ENCODE measurements at regions not wholly inside any gene's neighbourhood (a gene's known extent, or its start where the extent isn't known, plus 50 kb on each side); places are given as distances from the start of the nearest gene placed in this dataset.

DNA sequence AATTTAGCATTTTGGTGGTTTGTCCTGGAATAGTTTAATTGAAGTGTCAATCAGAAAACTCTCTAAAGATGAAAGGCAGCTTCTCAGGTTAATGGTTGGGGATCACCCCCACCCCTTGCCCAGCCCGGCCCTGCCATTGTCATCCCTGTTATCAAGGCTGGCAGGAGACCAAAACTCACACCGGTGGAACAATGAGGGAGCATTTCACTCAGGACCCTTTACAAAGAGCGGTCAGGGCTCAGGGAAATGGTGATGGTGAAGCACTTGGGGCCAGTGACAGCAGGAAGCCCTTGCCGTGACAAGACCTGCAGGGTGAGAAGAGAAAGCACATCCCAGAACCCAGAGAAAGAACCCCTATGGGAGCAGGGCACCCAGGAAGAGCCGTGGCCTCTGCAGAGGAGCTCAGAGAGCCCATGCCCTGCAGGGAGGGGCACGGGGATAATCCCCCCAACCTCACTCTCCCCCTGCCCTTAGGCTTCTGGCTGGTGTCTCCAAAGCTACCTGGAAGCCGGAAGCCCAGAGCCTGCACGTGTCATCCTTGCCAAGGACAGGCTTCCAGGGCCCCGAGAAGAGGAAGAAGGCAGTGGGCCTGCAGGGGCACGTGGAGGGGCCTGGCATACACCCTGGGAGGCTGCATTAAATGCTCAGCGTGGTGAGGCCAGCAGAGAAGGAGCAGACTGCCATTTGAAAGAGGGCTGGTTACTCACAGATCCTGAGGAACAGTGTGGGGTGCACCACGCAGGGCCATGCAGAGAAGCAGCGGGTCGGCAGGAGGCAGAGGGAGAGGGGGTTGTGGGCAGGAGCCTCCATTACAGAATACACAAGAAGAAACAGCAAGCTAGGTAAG is 80.6 kb upstream of the PRR20G start:
- Mint-ChIP-seq H3K9me3 (ENCODE audit: unreplicated experiment) (no peaks in the 10 kb centered on the region), H3K4me1 (ENCODE audit: unreplicated experiment) (no peaks in the 10 kb centered on the region), H3K36me3 (ENCODE audit: unreplicated experiment) (no peaks in the 10 kb centered on the region), H3K27me3 (ENCODE audit: unreplicated experiment) (peaks cover 34% of the 10 kb centered on the region), H3K4me3 (ENCODE audit: unreplicated experiment) (no peak overlapping the region), H3K27ac (ENCODE audit: unreplicated experiment) (no peak overlapping the region)
- TF ChIP-seq, protein P1, sequence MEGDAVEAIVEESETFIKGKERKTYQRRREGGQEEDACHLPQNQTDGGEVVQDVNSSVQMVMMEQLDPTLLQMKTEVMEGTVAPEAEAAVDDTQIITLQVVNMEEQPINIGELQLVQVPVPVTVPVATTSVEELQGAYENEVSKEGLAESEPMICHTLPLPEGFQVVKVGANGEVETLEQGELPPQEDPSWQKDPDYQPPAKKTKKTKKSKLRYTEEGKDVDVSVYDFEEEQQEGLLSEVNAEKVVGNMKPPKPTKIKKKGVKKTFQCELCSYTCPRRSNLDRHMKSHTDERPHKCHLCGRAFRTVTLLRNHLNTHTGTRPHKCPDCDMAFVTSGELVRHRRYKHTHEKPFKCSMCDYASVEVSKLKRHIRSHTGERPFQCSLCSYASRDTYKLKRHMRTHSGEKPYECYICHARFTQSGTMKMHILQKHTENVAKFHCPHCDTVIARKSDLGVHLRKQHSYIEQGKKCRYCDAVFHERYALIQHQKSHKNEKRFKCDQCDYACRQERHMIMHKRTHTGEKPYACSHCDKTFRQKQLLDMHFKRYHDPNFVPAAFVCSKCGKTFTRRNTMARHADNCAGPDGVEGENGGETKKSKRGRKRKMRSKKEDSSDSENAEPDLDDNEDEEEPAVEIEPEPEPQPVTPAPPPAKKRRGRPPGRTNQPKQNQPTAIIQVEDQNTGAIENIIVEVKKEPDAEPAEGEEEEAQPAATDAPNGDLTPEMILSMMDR (IDR thresholded peaks at IDR 0.05) = no peak
- no peak for DNase-seq (ENCODE audit: extremely low spot score, unreplicated experiment)

DNA sequence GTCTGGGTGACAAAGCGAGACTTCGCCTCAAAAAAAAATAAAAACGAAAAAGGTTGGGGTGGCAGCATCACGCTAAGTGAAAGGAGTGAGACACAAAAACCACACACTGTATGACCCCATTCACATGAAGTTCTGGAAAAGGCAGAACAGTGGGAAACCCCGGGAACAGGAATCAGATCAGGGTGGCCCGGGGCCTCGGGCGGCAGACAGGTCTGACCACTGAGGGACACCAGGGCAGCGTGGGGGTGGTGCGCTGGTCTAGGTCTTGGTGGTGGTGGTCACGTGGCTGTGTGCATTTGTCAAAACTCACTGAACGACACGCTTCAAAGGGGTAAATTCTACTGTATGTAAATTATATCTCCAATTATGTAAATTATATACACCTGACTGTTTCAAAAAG is 79.7 kb upstream of the PRR20G start:
- Mint-ChIP-seq H3K4me3 (ENCODE audit: unreplicated experiment) (no peak overlapping the region), H3K27ac (ENCODE audit: unreplicated experiment) (no peak overlapping the region), H3K9me3 (ENCODE audit: unreplicated experiment) (no peaks in the 10 kb centered on the region), H3K36me3 (ENCODE audit: unreplicated experiment) (no peaks in the 10 kb centered on the region), H3K4me1 (ENCODE audit: unreplicated experiment) (no peaks in the 10 kb centered on the region), H3K27me3 (ENCODE audit: unreplicated experiment) (peaks cover 34% of the 10 kb centered on the region)
- DNase-seq (ENCODE audit: extremely low spot score, unreplicated experiment) = no peak
- TF ChIP-seq, protein P1 (IDR thresholded peaks at IDR 0.05) = no peak

DNA sequence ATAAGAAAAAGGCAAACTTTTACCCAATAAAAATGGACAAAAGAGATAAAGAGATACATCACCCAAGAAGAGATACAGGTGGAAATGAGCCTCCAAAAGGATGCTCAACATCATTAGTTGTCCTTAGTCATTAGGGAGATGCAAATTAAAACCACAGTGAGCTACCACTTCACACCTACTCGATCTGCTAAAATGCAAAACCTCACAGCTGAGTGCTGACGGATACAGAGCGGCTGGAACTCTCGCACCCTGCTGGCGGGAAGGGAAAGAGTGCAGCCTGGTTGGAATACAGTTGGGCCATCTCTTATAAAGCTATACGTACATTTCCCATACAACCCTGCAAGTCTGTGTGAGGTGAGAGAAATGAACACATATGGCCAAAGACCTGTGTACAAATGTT is 78.5 kb upstream of the PRR20G start:
- H3K27me3 Mint-ChIP-seq (ENCODE audit: unreplicated experiment) = peaks cover 34% of the 10 kb centered on the region
- no peak for DNase-seq (ENCODE audit: extremely low spot score, unreplicated experiment)
- TF ChIP-seq, protein P1 (IDR thresholded peaks at IDR 0.05) = peak; percentile 20

DNA sequence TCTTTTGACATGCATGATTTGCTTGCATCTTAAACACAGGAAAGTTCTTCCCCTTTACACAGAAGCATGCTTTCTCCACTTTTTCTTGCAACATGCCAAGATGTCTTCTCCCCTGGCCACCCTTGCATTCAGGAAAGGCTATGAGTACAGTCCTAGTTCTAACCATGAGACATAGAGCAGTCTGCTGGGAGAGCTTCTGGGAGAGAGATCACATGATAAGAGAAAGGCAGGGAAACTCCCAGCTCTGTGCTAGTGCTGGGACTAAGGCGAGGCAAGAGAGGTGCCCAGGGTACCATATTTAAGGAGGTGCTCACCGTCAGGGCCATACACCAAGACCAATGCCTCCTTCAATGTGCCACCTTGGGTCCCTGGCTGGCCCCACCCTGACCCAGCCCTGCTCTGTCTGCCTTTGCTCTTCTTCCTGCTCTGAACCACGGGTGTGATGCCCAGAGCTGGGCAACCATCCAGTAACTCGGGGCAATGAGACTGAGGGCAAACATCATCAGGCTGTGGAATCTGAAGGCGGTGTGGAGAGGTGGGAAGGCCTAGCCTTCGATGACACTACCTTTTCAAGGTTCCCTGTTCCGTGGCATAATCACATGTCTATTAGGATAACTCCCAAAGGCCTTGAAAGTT is 77.4 kb upstream of the PRR20G start:
- Mint-ChIP-seq H3K9me3 (ENCODE audit: unreplicated experiment) (no peaks in the 10 kb centered on the region), H3K27ac (ENCODE audit: unreplicated experiment) (no peak overlapping the region), H3K4me3 (ENCODE audit: unreplicated experiment) (no peak overlapping the region), H3K27me3 (ENCODE audit: unreplicated experiment) (peaks cover 33% of the 10 kb centered on the region), H3K36me3 (ENCODE audit: unreplicated experiment) (no peaks in the 10 kb centered on the region), H3K4me1 (ENCODE audit: unreplicated experiment) (no peaks in the 10 kb centered on the region)
- TF ChIP-seq, protein P1 (IDR thresholded peaks at IDR 0.05) = no peak
- DNase-seq (ENCODE audit: extremely low spot score, unreplicated experiment) = no peak

More for the DNA sequence above, 78.5 kb upstream of the PRR20G start:
- H3K4me3 Mint-ChIP-seq (ENCODE audit: unreplicated experiment) = no peak overlapping the region
- H3K27ac Mint-ChIP-seq (ENCODE audit: unreplicated experiment) = no peak overlapping the region
- no peaks in the 10 kb centered on the region for H3K4me1 Mint-ChIP-seq (ENCODE audit: unreplicated experiment)
- no peaks in the 10 kb centered on the region for H3K36me3 Mint-ChIP-seq (ENCODE audit: unreplicated experiment)
- no peaks in the 10 kb centered on the region for H3K9me3 Mint-ChIP-seq (ENCODE audit: unreplicated experiment)

DNA sequence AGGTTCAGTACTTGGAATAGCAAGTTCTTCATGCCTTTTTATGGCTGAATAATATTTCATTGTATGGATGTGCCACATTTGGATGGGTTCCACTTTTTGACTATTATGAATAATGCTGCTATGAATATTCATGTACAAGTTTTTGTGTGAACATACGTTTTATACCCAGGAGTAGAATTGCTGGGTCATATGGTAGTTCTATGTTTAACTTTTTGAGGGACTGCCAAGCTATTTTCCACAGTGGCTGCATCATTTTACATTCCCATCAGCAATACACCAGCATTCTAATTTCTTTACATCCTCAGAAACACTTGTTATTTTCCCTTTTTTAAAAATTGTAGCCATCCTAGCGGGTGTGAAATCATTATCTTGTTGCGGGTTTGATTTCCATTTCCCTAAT is 76.0 kb upstream of the PRR20G start:
- no peak for DNase-seq (ENCODE audit: extremely low spot score, unreplicated experiment)

More for the DNA sequence above, 76.0 kb upstream of the PRR20G start:
- Mint-ChIP-seq H3K27ac (ENCODE audit: unreplicated experiment) (no peak overlapping the region), H3K27me3 (ENCODE audit: unreplicated experiment) (peaks cover 28% of the 10 kb centered on the region), H3K4me1 (ENCODE audit: unreplicated experiment) (no peaks in the 10 kb centered on the region), H3K36me3 (ENCODE audit: unreplicated experiment) (no peaks in the 10 kb centered on the region), H3K9me3 (ENCODE audit: unreplicated experiment) (no peaks in the 10 kb centered on the region), H3K4me3 (ENCODE audit: unreplicated experiment) (no peak overlapping the region)
- TF ChIP-seq, protein P1 (IDR thresholded peaks at IDR 0.05) = no peak

Measured in osteocyte (in vitro differentiated cells).